Loucy (cell line): ENCODE measurements at regions not wholly inside any gene's neighbourhood (a gene's known extent, or its start where the extent isn't known, plus 50 kb on each side); places are given as distances from the start of the nearest gene placed in this dataset.

ENCODE experiments used
- H2AFZ ChIP-seq: fragments of 200-600 bp; sonication (generic); 2 replicates; pipeline ENCODE4 v1.6.0; 2016; ENCODE audit warnings: antibody characterized with exemption, mild to moderate bottlenecking, low read length, moderate library complexity
- H3F3A ChIP-seq: fragments of 200-600 bp; 2 replicates; pipeline ENCODE4 v1.6.0; 2016; ENCODE audit warnings: antibody characterized with exemption, low read depth, mild to moderate bottlenecking
- H3K27me3 ChIP-seq: fragments of 200-600 bp; sonication (generic); 2 replicates; pipeline ENCODE4 v1.6.1; 2014; ENCODE audit warnings: low read length, mild to moderate bottlenecking; ENCODE audit not compliant: insufficient read depth, poor library complexity, severe bottlenecking
- H3K36me3 ChIP-seq: fragments of 200-600 bp; sonication (generic); 2 replicates; pipeline ENCODE4 v1.6.1; 2016; ENCODE audit warnings: low read length; ENCODE audit not compliant: insufficient read depth
- H3K4me1 ChIP-seq: fragments of 200-600 bp; sonication (generic); 2 replicates; pipeline ENCODE4 v1.5.1; 2014; ENCODE audit warnings: low read length, mild to moderate bottlenecking; ENCODE audit not compliant: insufficient read depth, poor library complexity, severe bottlenecking
- H3K4me2 ChIP-seq: fragments of 200-600 bp; sonication (generic); 2 replicates; pipeline ENCODE4 v1.6.0; 2014; ENCODE audit warnings: antibody characterized with exemption, low read length, low read depth, mild to moderate bottlenecking; ENCODE audit not compliant: poor library complexity, severe bottlenecking
- H3K4me3 ChIP-seq: fragments of 200-600 bp; sonication (generic); 2 replicates; pipeline ENCODE4 v1.5.1; 2014; ENCODE audit warnings: low read length, mild to moderate bottlenecking, mixed read lengths; ENCODE audit not compliant: poor library complexity, severe bottlenecking
- H3K79me2 ChIP-seq: fragments of 200-600 bp; sonication (generic); 2 replicates; pipeline ENCODE4 v1.6.1; 2014; ENCODE audit warnings: low read length; ENCODE audit not compliant: insufficient read depth
- H3K9ac ChIP-seq: fragments of 200-600 bp; sonication (generic); 2 replicates; pipeline ENCODE4 v1.6.0; 2014; ENCODE audit warnings: mild to moderate bottlenecking, low read depth, low read length, moderate library complexity; ENCODE audit not compliant: poor library complexity, severe bottlenecking
- H3K9me2 ChIP-seq: fragments of 200-600 bp; sonication (generic); replicated peaks from 2 replicates; pipeline ENCODE4 v1.6.1; 2016; ENCODE audit warnings: low read depth, low read length, mixed read lengths
- H3K9me3 ChIP-seq: fragments of 200-600 bp; sonication (generic); 2 replicates; pipeline ENCODE4 v1.6.1; 2014; ENCODE audit warnings: mild to moderate bottlenecking, antibody characterized with exemption, low read length, low read depth; ENCODE audit not compliant: insufficient read depth
- H4K20me1 ChIP-seq: fragments of 200-600 bp; sonication (generic); 2 replicates; pipeline ENCODE4 v1.6.0; 2014; ENCODE audit warnings: antibody characterized with exemption, low read length, mild to moderate bottlenecking; ENCODE audit not compliant: insufficient read depth, poor library complexity, severe bottlenecking
- EZH2phosphoT487 ChIP-seq: fragments of 200-600 bp; IDR thresholded peaks from 2 replicates; pipeline ENCODE4 v1.6.1; 2018; ENCODE audit warnings: antibody characterized with exemption, mild to moderate bottlenecking, moderate library complexity, borderline replicate concordance
- TF ChIP-seq, protein P1 (sequence below): fragments of 200-600 bp; sonication (generic); conservative IDR thresholded peaks from 2 replicates; pipeline ENCODE4 v1.5.1; 2014; ENCODE audit warnings: mild to moderate bottlenecking, antibody characterized with exemption, low read length

DNA sequence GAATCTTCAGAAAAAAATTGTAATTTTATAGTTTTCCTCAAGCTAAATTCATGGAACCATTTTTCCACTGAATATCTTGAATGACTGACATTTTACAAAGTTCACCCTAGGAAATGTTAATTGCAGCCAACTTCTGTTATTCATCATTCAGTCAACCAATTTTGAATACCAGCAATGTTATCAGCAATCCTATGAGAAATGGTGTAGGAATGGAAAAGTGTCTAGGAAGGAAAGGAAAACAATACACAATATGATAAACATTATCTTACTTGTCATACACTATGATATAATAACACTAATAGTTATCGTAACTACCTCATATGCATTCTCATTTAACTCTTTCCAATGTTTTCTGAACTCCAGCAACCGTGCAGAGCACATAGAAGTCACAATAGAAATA is 790.5 kb upstream of the LRRC4C start:
- Histone ChIP-seq H3F3A (no peaks in the 10 kb centered on the region), H4K20me1 (no peaks in the 10 kb centered on the region), H2AFZ (no peak overlapping the region), H3K36me3 (no peaks in the 10 kb centered on the region), H3K4me2 (no peak overlapping the region), H3K79me2 (no peaks in the 10 kb centered on the region), H3K4me1 (no peaks in the 10 kb centered on the region), H3K4me3 (no peak overlapping the region), H3K9me2 (no peaks in the 10 kb centered on the region), H3K27me3 (no peaks in the 10 kb centered on the region), H3K9me3 (no peaks in the 10 kb centered on the region), H3K9ac (no peak overlapping the region)
- TF ChIP-seq, protein P1, sequence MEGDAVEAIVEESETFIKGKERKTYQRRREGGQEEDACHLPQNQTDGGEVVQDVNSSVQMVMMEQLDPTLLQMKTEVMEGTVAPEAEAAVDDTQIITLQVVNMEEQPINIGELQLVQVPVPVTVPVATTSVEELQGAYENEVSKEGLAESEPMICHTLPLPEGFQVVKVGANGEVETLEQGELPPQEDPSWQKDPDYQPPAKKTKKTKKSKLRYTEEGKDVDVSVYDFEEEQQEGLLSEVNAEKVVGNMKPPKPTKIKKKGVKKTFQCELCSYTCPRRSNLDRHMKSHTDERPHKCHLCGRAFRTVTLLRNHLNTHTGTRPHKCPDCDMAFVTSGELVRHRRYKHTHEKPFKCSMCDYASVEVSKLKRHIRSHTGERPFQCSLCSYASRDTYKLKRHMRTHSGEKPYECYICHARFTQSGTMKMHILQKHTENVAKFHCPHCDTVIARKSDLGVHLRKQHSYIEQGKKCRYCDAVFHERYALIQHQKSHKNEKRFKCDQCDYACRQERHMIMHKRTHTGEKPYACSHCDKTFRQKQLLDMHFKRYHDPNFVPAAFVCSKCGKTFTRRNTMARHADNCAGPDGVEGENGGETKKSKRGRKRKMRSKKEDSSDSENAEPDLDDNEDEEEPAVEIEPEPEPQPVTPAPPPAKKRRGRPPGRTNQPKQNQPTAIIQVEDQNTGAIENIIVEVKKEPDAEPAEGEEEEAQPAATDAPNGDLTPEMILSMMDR, result no peak
- TF ChIP-seq EZH2phosphoT487, result no peak

DNA sequence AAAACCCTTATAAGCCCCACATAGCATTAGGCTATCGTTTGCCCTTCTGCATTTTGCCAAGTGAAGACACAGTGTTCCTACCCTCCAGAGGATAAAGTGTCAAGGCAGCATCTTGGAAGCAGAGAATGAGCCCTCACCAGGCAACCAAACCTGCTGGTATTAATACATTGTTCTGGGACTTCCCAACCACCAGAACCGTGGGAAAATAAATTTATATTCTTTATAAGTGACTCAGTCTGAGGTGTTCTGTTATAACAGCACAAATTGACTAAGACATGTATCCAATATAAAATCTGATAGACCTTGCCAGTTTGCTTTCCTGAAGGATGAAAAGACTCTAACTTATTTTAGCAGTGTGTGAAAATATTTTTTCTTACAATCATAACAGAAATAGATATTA is 792.5 kb upstream of the LRRC4C start:
- H3K27me3 ChIP-seq, result no peaks in the 10 kb centered on the region
- H3K4me3 ChIP-seq, result no peak overlapping the region
- H3F3A ChIP-seq, result no peaks in the 10 kb centered on the region
- H3K4me2 ChIP-seq, result no peak overlapping the region
- no peaks in the 10 kb centered on the region for H3K79me2 ChIP-seq
- no peak overlapping the region for H2AFZ ChIP-seq
- TF ChIP-seq, protein P1, result no peak
- TF ChIP-seq EZH2phosphoT487, result no peak
- H4K20me1 ChIP-seq, result no peaks in the 10 kb centered on the region
- no peaks in the 10 kb centered on the region for H3K9me3 ChIP-seq
- H3K36me3 ChIP-seq, result no peaks in the 10 kb centered on the region
- no peaks in the 10 kb centered on the region for H3K4me1 ChIP-seq
- H3K9me2 ChIP-seq, result no peaks in the 10 kb centered on the region
- H3K9ac ChIP-seq, result no peak overlapping the region

DNA sequence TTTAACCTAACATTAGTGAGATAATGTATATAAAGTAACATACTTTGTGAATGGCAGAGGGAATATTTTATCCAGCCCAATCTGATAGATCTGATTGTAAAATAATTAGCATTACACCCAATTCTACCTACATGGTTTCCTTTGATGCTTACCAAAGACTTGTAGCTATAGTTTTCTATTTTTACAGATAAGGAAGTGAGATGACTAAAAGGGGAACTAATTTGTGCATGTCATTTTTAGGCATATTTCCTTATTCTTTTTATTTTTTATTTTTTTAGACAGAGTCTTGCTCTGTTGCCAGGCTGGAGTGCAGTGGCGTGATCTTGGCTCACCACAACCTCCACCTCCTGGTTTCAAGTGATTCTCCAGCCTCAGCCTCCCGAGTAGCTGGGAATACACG is 793.7 kb upstream of the LRRC4C start:
- no peak overlapping the region for H3K4me3 ChIP-seq
- H3K36me3 ChIP-seq, result no peaks in the 10 kb centered on the region
- no peaks in the 10 kb centered on the region for H4K20me1 ChIP-seq
- H3F3A ChIP-seq, result no peaks in the 10 kb centered on the region
- no peaks in the 10 kb centered on the region for H3K4me1 ChIP-seq
- no peaks in the 10 kb centered on the region for H3K9me2 ChIP-seq
- TF ChIP-seq EZH2phosphoT487, result no peak
- TF ChIP-seq, protein P1, result no peak
- no peak overlapping the region for H2AFZ ChIP-seq
- no peak overlapping the region for H3K4me2 ChIP-seq
- H3K79me2 ChIP-seq, result no peaks in the 10 kb centered on the region
- H3K9me3 ChIP-seq, result no peaks in the 10 kb centered on the region
- H3K9ac ChIP-seq, result no peak overlapping the region
- no peaks in the 10 kb centered on the region for H3K27me3 ChIP-seq
